ENCODE measurements at regions not wholly inside any gene's neighbourhood (a gene's known extent, or its start where the extent isn't known, plus 50 kb on each side); places are given as distances from the start of the nearest gene placed in this dataset.
"Not testable (repeated sequence)": the region's sequence is repeated elsewhere in the genome, so short reads cannot be mapped to it uniquely, and the experiment has no call there.

GRCh38 chr3:137588871-137589270 is 175.2 kb upstream of the SOX14 start:
- Histone ChIP-seq H3K27me3 (ENCODE audit: control insufficient read depth in 1 of 2, insufficient read depth in 2 of 2, low read length in 2 of 2) (no peaks in the 10 kb centered on the region), H3K4me3 (ENCODE audit: low read length) (no peak overlapping the region), H3K4me1 (ENCODE audit: insufficient read depth, low read length) (no peaks in the 10 kb centered on the region), H3K27ac (ENCODE audit: low read depth in 1 of 2, low read length in 2 of 2) (no peak overlapping the region), H3K9me3 (ENCODE audit: control insufficient read depth in 1 of 2, insufficient read depth in 1 of 2, low read length in 2 of 2) (peaks cover 0 to 8% of the 10 kb centered on the region in 2 experiments), H3K36me3 (ENCODE audit: insufficient read depth, low read length) (no peaks in the 10 kb centered on the region)
- Mint-ChIP-seq H3K4me3 (no peak overlapping the region), H3K9me3 (peaks cover 2% of the 10 kb centered on the region), H3K4me1 (ENCODE audit: low read depth) (no peaks in the 10 kb centered on the region), H3K27ac (no peak overlapping the region), H3K36me3 (ENCODE audit: low read depth) (no peaks in the 10 kb centered on the region), H3K27me3 (no peaks in the 10 kb centered on the region)
- DNase-seq (no peak), ATAC-seq (ENCODE audit: poor library complexity) (no peak)
- CTCF ChIA-PET: no interaction called here
- TF ChIP-seq CTCF (IDR thresholded peaks at IDR 0.05): no peak
- intact Hi-C loops (cut with DNase I, micrococcal nuclease): no loop called here
- POLR2A ChIA-PET: no interaction called here

- POLR2A ChIA-PET; H3K4me3 ChIP-seq (ENCODE audit: low read length); H3K36me3 Mint-ChIP-seq (ENCODE audit: low read depth): not testable (repeated sequence)
Observed at GRCh38 chr3:137595415-137595814, 168.7 kb upstream of the SOX14 start.

GRCh38 chr3:137610723-137611122 is 153.4 kb upstream of the SOX14 start:
- CTCF ChIA-PET: no interaction called here
- Mint-ChIP-seq H3K27ac (no peak overlapping the region), H3K9me3 (no peaks in the 10 kb centered on the region), H3K27me3 (no peaks in the 10 kb centered on the region), H3K4me3 (no peak overlapping the region), H3K4me1 (ENCODE audit: low read depth) (no peaks in the 10 kb centered on the region), H3K36me3 (ENCODE audit: low read depth) (no peaks in the 10 kb centered on the region)
- no peaks in the 10 kb centered on the region for H3K36me3 ChIP-seq (ENCODE audit: insufficient read depth, low read length)
- H3K27me3 ChIP-seq (ENCODE audit: control insufficient read depth in 1 of 2, insufficient read depth in 2 of 2, low read length in 2 of 2): no peaks in the 10 kb centered on the region
- H3K4me1 ChIP-seq (ENCODE audit: insufficient read depth, low read length): no peaks in the 10 kb centered on the region
- DNase-seq (no peak), ATAC-seq (ENCODE audit: poor library complexity) (no peak)
- no peak overlapping the region for H3K4me3 ChIP-seq (ENCODE audit: low read length)
- no peak overlapping the region for H3K27ac ChIP-seq (ENCODE audit: low read depth in 1 of 2, low read length in 2 of 2)
- intact Hi-C loops (cut with DNase I, micrococcal nuclease): no loop called here
- no peaks in the 10 kb centered on the region for H3K9me3 ChIP-seq (ENCODE audit: control insufficient read depth in 1 of 2, insufficient read depth in 1 of 2, low read length in 2 of 2)
- POLR2A ChIA-PET: no interaction called here
- TF ChIP-seq CTCF (IDR thresholded peaks at IDR 0.05): no peak

More at GRCh38 chr3:137595415-137595814, 168.7 kb upstream of the SOX14 start:
- H3K9me3 ChIP-seq (ENCODE audit: control insufficient read depth in 1 of 2, insufficient read depth in 1 of 2, low read length in 2 of 2); H3K4me1 ChIP-seq (ENCODE audit: insufficient read depth, low read length); intact Hi-C loops (cut with DNase I, micrococcal nuclease); DNase-seq; H3K27ac Mint-ChIP-seq; ATAC-seq (ENCODE audit: poor library complexity); CTCF ChIA-PET; H3K9me3 Mint-ChIP-seq; H3K36me3 ChIP-seq (ENCODE audit: insufficient read depth, low read length); H3K27ac ChIP-seq (ENCODE audit: low read depth in 1 of 2, low read length in 2 of 2); H3K27me3 Mint-ChIP-seq; H3K4me1 Mint-ChIP-seq (ENCODE audit: low read depth); H3K27me3 ChIP-seq (ENCODE audit: control insufficient read depth in 1 of 2, insufficient read depth in 2 of 2, low read length in 2 of 2); H3K4me3 Mint-ChIP-seq: not testable (repeated sequence)

GRCh38 chr3:137612291-137612690 is 151.8 kb upstream of the SOX14 start:
- Mint-ChIP-seq H3K4me3 (no peak overlapping the region), H3K27ac (no peak overlapping the region), H3K27me3 (no peaks in the 10 kb centered on the region), H3K9me3 (peaks cover 2% of the 10 kb centered on the region), H3K36me3 (ENCODE audit: low read depth) (no peaks in the 10 kb centered on the region), H3K4me1 (ENCODE audit: low read depth) (no peaks in the 10 kb centered on the region)
- Histone ChIP-seq H3K4me1 (ENCODE audit: insufficient read depth, low read length) (no peaks in the 10 kb centered on the region), H3K36me3 (ENCODE audit: insufficient read depth, low read length) (no peaks in the 10 kb centered on the region), H3K4me3 (ENCODE audit: low read length) (no peak overlapping the region), H3K27ac (ENCODE audit: low read depth in 1 of 2, low read length in 2 of 2) (no peak overlapping the region), H3K9me3 (ENCODE audit: control insufficient read depth in 1 of 2, insufficient read depth in 1 of 2, low read length in 2 of 2) (no peaks in the 10 kb centered on the region), H3K27me3 (ENCODE audit: control insufficient read depth in 1 of 2, insufficient read depth in 2 of 2, low read length in 2 of 2) (no peaks in the 10 kb centered on the region)
- ATAC-seq (ENCODE audit: poor library complexity) (no peak), DNase-seq (no peak)
- ChIA-PET POLR2A (no interaction called here), CTCF (no interaction called here)
- intact Hi-C loops (cut with DNase I, micrococcal nuclease): no loop called here
- TF ChIP-seq CTCF (IDR thresholded peaks at IDR 0.05): no peak

All from CD4-positive, alpha-beta T cell (primary cell).